H9 (cell line): ENCODE measurements at regions not wholly inside any gene's neighbourhood (a gene's known extent, or its start where the extent isn't known, plus 50 kb on each side); places are given as distances from the start of the nearest gene placed in this dataset.

ENCODE experiments used
- DNase-seq: peaks from one replicate; pipeline ENCODE4 v3.0.0-alpha.2; 2017
- H2AFZ ChIP-seq: one replicate; pipeline ENCODE4 v1.6.1; 2013; ENCODE audit warnings: mild to moderate bottlenecking, low read length, control low read depth, moderate library complexity
- H2AK5ac ChIP-seq: 2 replicates; pipeline ENCODE4 v1.6.1; 2013; ENCODE audit warnings: low read length, control low read depth, mixed read lengths; ENCODE audit not compliant: insufficient read length
- H2BK120ac ChIP-seq: one replicate; pipeline ENCODE4 v1.6.1; 2013; ENCODE audit warnings: low read depth, mild to moderate bottlenecking, low read length, control low read depth, inconsistent platforms; ENCODE audit not compliant: poor library complexity, severe bottlenecking
- H2BK12ac ChIP-seq: 2 replicates; pipeline ENCODE4 v1.6.1; 2013; ENCODE audit warnings: low read length, control low read depth, mixed read lengths, low read depth; ENCODE audit not compliant: insufficient read length
- H2BK15ac ChIP-seq: 2 replicates; pipeline ENCODE4 v1.6.1; 2013; ENCODE audit warnings: low read depth, low read length, control low read depth
- H2BK20ac ChIP-seq: one replicate; pipeline ENCODE4 v1.6.1; 2013; ENCODE audit warnings: low read depth, mild to moderate bottlenecking, low read length, control low read depth, inconsistent platforms; ENCODE audit not compliant: poor library complexity, severe bottlenecking
- H2BK5ac ChIP-seq: 2 replicates; pipeline ENCODE4 v1.6.1; 2013; ENCODE audit warnings: low read length, control low read depth, mixed read lengths; ENCODE audit not compliant: insufficient read length
- H3K14ac ChIP-seq: 2 replicates; pipeline ENCODE4 v1.6.1; 2013; ENCODE audit warnings: low read length, control low read depth; ENCODE audit not compliant: insufficient read depth
- H3K18ac ChIP-seq: 2 replicates; pipeline ENCODE4 v1.6.1; 2013; ENCODE audit warnings: low read depth, mild to moderate bottlenecking, mixed read lengths, low read length, control low read depth; ENCODE audit not compliant: insufficient read length
- H3K23ac ChIP-seq: 2 replicates; pipeline ENCODE4 v1.6.1; 2013; ENCODE audit warnings: low read length, control low read depth, mixed read lengths, low read depth; ENCODE audit not compliant: insufficient read length
- H3K23me2 ChIP-seq: 2 replicates; pipeline ENCODE4 v1.6.1; 2013; ENCODE audit warnings: low read depth, mild to moderate bottlenecking, mixed read lengths, low read length, control low read depth; ENCODE audit not compliant: insufficient read length, poor library complexity, severe bottlenecking
- H3K27ac ChIP-seq: 2 replicates; pipeline ENCODE4 v1.5.1; 2013; ENCODE audit warnings: low read length, control low read depth, mixed read lengths, low read depth; ENCODE audit not compliant: insufficient read length
- H3K27me3 ChIP-seq: 2 replicates; pipeline ENCODE4 v1.6.1; 2013; ENCODE audit warnings: low read length, control low read depth, inconsistent platforms; ENCODE audit not compliant: insufficient read depth
- H3K4ac ChIP-seq: 2 replicates; pipeline ENCODE4 v1.6.1; 2013; ENCODE audit warnings: low read depth, mild to moderate bottlenecking, control low read depth, inconsistent platforms, low read length, moderate library complexity
- H3K4me1 ChIP-seq: 2 replicates; pipeline ENCODE4 v1.6.1; 2013; ENCODE audit warnings: low read length, control low read depth, inconsistent platforms; ENCODE audit not compliant: insufficient read depth
- H3K4me2 ChIP-seq: 2 replicates; pipeline ENCODE4 v1.6.1; 2013; ENCODE audit warnings: low read length, control low read depth, mixed read lengths; ENCODE audit not compliant: insufficient read length, insufficient read depth
- H3K56ac ChIP-seq: 2 replicates; pipeline ENCODE4 v1.6.1; 2013; ENCODE audit warnings: low read depth, mild to moderate bottlenecking, mixed read lengths, low read length, control low read depth; ENCODE audit not compliant: insufficient read length
- H3K79me1 ChIP-seq: 2 replicates; pipeline ENCODE4 v1.6.1; 2013; ENCODE audit warnings: low read depth, mild to moderate bottlenecking, moderate library complexity, low read length, control low read depth, inconsistent platforms; ENCODE audit not compliant: insufficient read depth, poor library complexity, severe bottlenecking
- H3K79me2 ChIP-seq: 2 replicates; pipeline ENCODE4 v1.6.1; 2013; ENCODE audit warnings: low read length, control low read depth, inconsistent platforms; ENCODE audit not compliant: insufficient read depth
- H3K9ac ChIP-seq: 2 replicates; pipeline ENCODE4 v1.6.1; 2013; ENCODE audit warnings: low read length, control low read depth, mixed read lengths; ENCODE audit not compliant: insufficient read length; ENCODE audit errors: extremely low read depth
- H3K9me3 ChIP-seq: one replicate; pipeline ENCODE4 v1.6.1; 2013; ENCODE audit warnings: low read depth, low read length, inconsistent platforms; ENCODE audit not compliant: control insufficient read depth
- H3T11ph ChIP-seq: one replicate; pipeline ENCODE4 v1.6.1; 2013; ENCODE audit warnings: mild to moderate bottlenecking, low read length, control low read depth, inconsistent platforms
- H4K20me1 ChIP-seq: one replicate; pipeline ENCODE4 v1.6.1; 2013; ENCODE audit not compliant: control insufficient read depth, insufficient read length, insufficient read depth
- H4K5ac ChIP-seq: 2 replicates; pipeline ENCODE4 v1.6.1; 2013; ENCODE audit warnings: low read depth, mild to moderate bottlenecking, mixed read lengths, low read length, control low read depth; ENCODE audit not compliant: insufficient read length
- H4K8ac ChIP-seq: replicated peaks from 2 replicates; pipeline ENCODE4 v1.6.1; 2013; ENCODE audit warnings: low read length, control low read depth, mixed read lengths, low read depth; ENCODE audit not compliant: insufficient read length
- H4K91ac ChIP-seq: 2 replicates; pipeline ENCODE4 v1.6.1; 2013; ENCODE audit warnings: low read depth, mild to moderate bottlenecking, moderate library complexity, mixed read lengths, low read length, control low read depth; ENCODE audit not compliant: insufficient read length
- H3K27ac Mint-ChIP-seq, 3 experiments: 2 replicates in 2 of 3; 3 replicates in 1 of 3; pipeline ENCODE4 v1.8.0; 2020 to 2021; ENCODE audit warnings: mixed read lengths in 3 of 3, mild to moderate bottlenecking in 1 of 3, moderate library complexity in 1 of 3
- H3K27me3 Mint-ChIP-seq: 2 replicates; pipeline ENCODE4 v1.8.0; 2021; ENCODE audit warnings: low read depth, mild to moderate bottlenecking, moderate library complexity, mixed read lengths
- H3K36me3 Mint-ChIP-seq, 3 experiments: 2 replicates in 2 of 3; 3 replicates in 1 of 3; pipeline ENCODE4 v1.8.0; 2020 to 2021; ENCODE audit warnings: low read depth in 3 of 3, mixed read lengths in 3 of 3; ENCODE audit not compliant: insufficient read depth in 1 of 3
- H3K4me1 Mint-ChIP-seq, 2 experiments: 2 replicates each; pipeline ENCODE4 v1.8.0; 2020; ENCODE audit warnings: mixed read lengths in 2 of 2
- H3K4me3 Mint-ChIP-seq, 2 experiments: 2 replicates in 1 of 2; 3 replicates in 1 of 2; pipeline ENCODE4 v1.8.0; 2020 to 2021; ENCODE audit warnings: mild to moderate bottlenecking in 2 of 2, mixed read lengths in 2 of 2, moderate library complexity in 1 of 2
- H3K9me3 Mint-ChIP-seq, 2 experiments: 2 replicates in 1 of 2; 3 replicates in 1 of 2; pipeline ENCODE4 v1.8.0; 2020; ENCODE audit warnings: mild to moderate bottlenecking in 2 of 2, mixed read lengths in 2 of 2, moderate library complexity in 1 of 2
- WGBS: extraction: QIAGEN DNeasy Blood & Tissue Kit; methylation state at CpG from one replicate; pipeline ENCODE4 v1.1.7; 2013; ENCODE audit warnings: missing lambda C conversion rate, low lambda C conversion rate, mixed read lengths; ENCODE audit not compliant: insufficient read length; ENCODE audit errors: extremely low coverage; 5-methylcytosine and 5-hydroxymethylcytosine counted together
- TF ChIP-seq, protein P1 (sequence below): fragments of 200-600 bp; sonication (generic); conservative IDR thresholded peaks from 3 replicates; pipeline ENCODE4 v1.8.0; 2021; ENCODE audit warnings: antibody characterized with exemption, mild to moderate bottlenecking

DNA sequence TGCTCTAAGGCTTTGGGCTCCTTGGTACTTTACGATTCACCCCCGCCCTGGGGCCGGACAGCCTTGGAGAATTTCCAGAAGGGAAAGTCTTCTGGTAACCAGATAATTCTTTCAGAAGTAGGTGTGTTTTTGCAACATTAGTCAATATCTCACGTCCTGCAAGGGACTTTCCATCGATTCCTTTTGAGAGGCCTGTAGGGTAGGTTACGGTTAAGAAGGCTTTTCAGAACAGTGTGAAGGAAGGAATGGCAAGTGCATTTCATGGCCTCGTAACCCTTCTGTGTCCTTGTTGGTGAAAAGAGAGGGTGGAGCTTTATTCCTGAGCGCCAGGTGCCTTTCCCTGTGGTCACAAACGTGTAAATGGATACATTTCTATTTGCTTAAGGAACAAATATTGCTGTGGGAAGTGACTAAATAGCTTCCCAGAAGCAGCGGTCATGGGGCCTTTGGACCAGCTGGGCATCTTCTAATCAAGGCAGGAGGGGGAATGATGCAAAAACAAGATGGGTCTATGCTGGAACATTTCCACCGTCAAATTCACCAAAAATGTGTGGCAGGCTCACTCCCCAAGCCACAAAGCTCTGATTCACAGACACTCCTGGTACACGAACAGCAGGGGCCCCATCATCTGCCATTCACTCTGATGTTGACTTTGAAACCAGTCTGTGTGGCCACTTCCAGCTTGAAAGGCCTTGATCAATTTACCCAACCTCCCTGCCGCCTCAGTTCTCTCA, 99.2 kb downstream of the ANKRD10 start:
- Histone ChIP-seq H3T11ph (no peak overlapping the region), H2BK12ac (no peak overlapping the region), H2BK20ac (no peak overlapping the region), H3K23me2 (peaks cover 4% of the 10 kb centered on the region), H2BK15ac (no peak overlapping the region), H3K4ac (no peak overlapping the region), H3K9ac (no peak overlapping the region), H2BK120ac (no peak overlapping the region), H4K91ac (no peak overlapping the region), H3K14ac (no peak overlapping the region), H3K56ac (no peak overlapping the region), H2AFZ (no peak overlapping the region), H4K8ac (no peak overlapping the region), H4K5ac (no peak overlapping the region), H4K20me1 (no peaks in the 10 kb centered on the region), H2AK5ac (no peak overlapping the region), H3K23ac (no peak overlapping the region), H3K4me2 (no peak overlapping the region), H3K27ac (no peak overlapping the region), H3K79me2 (no peaks in the 10 kb centered on the region), H2BK5ac (no peak overlapping the region), H3K18ac (no peak overlapping the region), H3K27me3 (no peaks in the 10 kb centered on the region; the same call in 1 of the 2 replicates), H3K79me1 (no peaks in the 10 kb centered on the region), H3K4me1 (peaks cover 7% of the 10 kb centered on the region), H3K9me3 (no peaks in the 10 kb centered on the region)
- TF ChIP-seq, protein P1, sequence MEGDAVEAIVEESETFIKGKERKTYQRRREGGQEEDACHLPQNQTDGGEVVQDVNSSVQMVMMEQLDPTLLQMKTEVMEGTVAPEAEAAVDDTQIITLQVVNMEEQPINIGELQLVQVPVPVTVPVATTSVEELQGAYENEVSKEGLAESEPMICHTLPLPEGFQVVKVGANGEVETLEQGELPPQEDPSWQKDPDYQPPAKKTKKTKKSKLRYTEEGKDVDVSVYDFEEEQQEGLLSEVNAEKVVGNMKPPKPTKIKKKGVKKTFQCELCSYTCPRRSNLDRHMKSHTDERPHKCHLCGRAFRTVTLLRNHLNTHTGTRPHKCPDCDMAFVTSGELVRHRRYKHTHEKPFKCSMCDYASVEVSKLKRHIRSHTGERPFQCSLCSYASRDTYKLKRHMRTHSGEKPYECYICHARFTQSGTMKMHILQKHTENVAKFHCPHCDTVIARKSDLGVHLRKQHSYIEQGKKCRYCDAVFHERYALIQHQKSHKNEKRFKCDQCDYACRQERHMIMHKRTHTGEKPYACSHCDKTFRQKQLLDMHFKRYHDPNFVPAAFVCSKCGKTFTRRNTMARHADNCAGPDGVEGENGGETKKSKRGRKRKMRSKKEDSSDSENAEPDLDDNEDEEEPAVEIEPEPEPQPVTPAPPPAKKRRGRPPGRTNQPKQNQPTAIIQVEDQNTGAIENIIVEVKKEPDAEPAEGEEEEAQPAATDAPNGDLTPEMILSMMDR, result no peak
- H3K36me3 Mint-ChIP-seq, result peaks cover 0 to 7% (median 0%) of the 10 kb centered on the region in 3 experiments; a peak in 2 of 7 replicates
- H3K27me3 Mint-ChIP-seq, result peaks cover 18% of the 10 kb centered on the region
- H3K27ac Mint-ChIP-seq, result peak overlapping the region in 1 of 3 experiments; percentile 74; a peak in 1 of 7 replicates
- no peak overlapping the region for H3K4me3 Mint-ChIP-seq
- WGBS, result no CpG with 5 or more reads among the region's 13 CpGs
- DNase-seq, result no peak
- no peaks in the 10 kb centered on the region; a peak in 1 of 5 replicates for H3K9me3 Mint-ChIP-seq
- H3K4me1 Mint-ChIP-seq, result peaks cover 31 to 39% of the 10 kb centered on the region in 2 experiments
